ENCODE measurements at regions not wholly inside any gene's neighbourhood (a gene's known extent, or its start where the extent isn't known, plus 50 kb on each side); places are given as distances from the start of the nearest gene placed in this dataset.
"Not testable (repeated sequence)": the region's sequence is repeated elsewhere in the genome, so short reads cannot be mapped to it uniquely, and the experiment has no call there.

- DNase-seq (ENCODE audit: low read depth in 1 of 2, low spot score in 1 of 2): no peak
These were observed 956.7 kb downstream of the GLUD2 start for GRCh38 chrX:122004127-122004526.

- DNase-seq (ENCODE audit: low read depth in 1 of 2, low spot score in 1 of 2): no peak
These were observed 979.3 kb downstream of the GLUD2 start for GRCh38 chrX:122026665-122027064.

- no peak for DNase-seq (ENCODE audit: low read depth in 1 of 2, low spot score in 1 of 2)
These were observed 998.8 kb downstream of the GLUD2 start for GRCh38 chrX:122046226-122046625.

- DNase-seq (ENCODE audit: low read depth in 1 of 2, low spot score in 1 of 2): no peak
These were observed 999.4 kb downstream of the GLUD2 start for GRCh38 chrX:122046815-122047214.

- no peak for DNase-seq (ENCODE audit: low read depth in 1 of 2, low spot score in 1 of 2)
These were observed 999.9 kb downstream of the GLUD2 start for GRCh38 chrX:122047261-122047660.

- no peak for DNase-seq (ENCODE audit: low read depth in 1 of 2, low spot score in 1 of 2)
These were observed 1008.0 kb downstream of the GLUD2 start for GRCh38 chrX:122055460-122055859.

- DNase-seq (ENCODE audit: low read depth in 1 of 2, low spot score in 1 of 2): no peak
These were observed 1008.7 kb downstream of the GLUD2 start for GRCh38 chrX:122055979-122056715.

GRCh38 chrX:122076241-122076640, 1028.8 kb downstream of the GLUD2 start:
- DNase-seq (ENCODE audit: low read depth in 1 of 2, low spot score in 1 of 2): no peak

GRCh38 chrX:122078079-122078478, 1030.7 kb downstream of the GLUD2 start:
- no peak for DNase-seq (ENCODE audit: low read depth in 1 of 2, low spot score in 1 of 2)

GRCh38 chrX:122087341-122087740, 1039.9 kb downstream of the GLUD2 start:
- DNase-seq (ENCODE audit: low read depth in 1 of 2, low spot score in 1 of 2): no peak

GRCh38 chrX:122091571-122091970, 1044.2 kb downstream of the GLUD2 start:
- DNase-seq (ENCODE audit: low read depth in 1 of 2, low spot score in 1 of 2): no peak

GRCh38 chrX:122092360-122092759, 1045.0 kb downstream of the GLUD2 start:
- DNase-seq (ENCODE audit: low read depth in 1 of 2, low spot score in 1 of 2): no peak

- DNase-seq (ENCODE audit: low read depth in 1 of 2, low spot score in 1 of 2): no peak
These were observed 1045.6 kb downstream of the GLUD2 start for GRCh38 chrX:122092978-122093377.

GRCh38 chrX:122094611-122095010, 1047.2 kb downstream of the GLUD2 start:
- no peak for DNase-seq (ENCODE audit: low read depth in 1 of 2, low spot score in 1 of 2)

GRCh38 chrX:122113376-122113775, 1066.0 kb downstream of the GLUD2 start:
- DNase-seq (ENCODE audit: low read depth in 1 of 2, low spot score in 1 of 2): no peak

GRCh38 chrX:122113896-122114295, 1066.5 kb downstream of the GLUD2 start:
- DNase-seq (ENCODE audit: low read depth in 1 of 2, low spot score in 1 of 2): no peak

- DNase-seq (ENCODE audit: low read depth in 1 of 2, low spot score in 1 of 2): no peak
These were observed 1068.2 kb downstream of the GLUD2 start for GRCh38 chrX:122115604-122116003.

- DNase-seq (ENCODE audit: low read depth in 1 of 2, low spot score in 1 of 2): no peak
These were observed 1064.7 kb upstream of the GRIA3 start for GRCh38 chrX:122119361-122119760.

- no peak for DNase-seq (ENCODE audit: low read depth in 1 of 2, low spot score in 1 of 2)
These were observed 1061.8 kb upstream of the GRIA3 start for GRCh38 chrX:122122274-122122673.

- DNase-seq (ENCODE audit: low read depth in 1 of 2, low spot score in 1 of 2): no peak
These were observed 1050.6 kb upstream of the GRIA3 start for GRCh38 chrX:122133478-122133877.

- DNase-seq (ENCODE audit: low read depth in 1 of 2, low spot score in 1 of 2): no peak
These were observed 1049.8 kb upstream of the GRIA3 start for GRCh38 chrX:122134291-122134690.

GRCh38 chrX:122135070-122135469, 1049.0 kb upstream of the GRIA3 start:
- no peak for DNase-seq (ENCODE audit: low read depth in 1 of 2, low spot score in 1 of 2)

- not testable (repeated sequence) for DNase-seq (ENCODE audit: low read depth in 1 of 2, low spot score in 1 of 2)
These were observed 1043.9 kb upstream of the GRIA3 start for GRCh38 chrX:122140219-122140618.
